ENCODE measurements at regions not wholly inside any gene's neighbourhood (a gene's known extent, or its start where the extent isn't known, plus 50 kb on each side); places are given as distances from the start of the nearest gene placed in this dataset.
"Not testable (repeated sequence)": the region's sequence is repeated elsewhere in the genome, so short reads cannot be mapped to it uniquely, and the experiment has no call there.

- no peaks in the 10 kb centered on the region for H3K4me1 ChIP-seq (ENCODE audit: low read length)
- no peak for DNase-seq
- no peaks in the 10 kb centered on the region for H3K27me3 ChIP-seq (ENCODE audit: low read length)
- H3K4me2 ChIP-seq (ENCODE audit: low read depth, low read length, poor library complexity, severe bottlenecking), result no peak overlapping the region
- H3K9me2 ChIP-seq (replicated peaks; ENCODE audit: insufficient read depth, low read length), result no peaks in the 10 kb centered on the region
- H3K4me3 ChIP-seq (ENCODE audit: low read length), result no peak overlapping the region
- H3K36me3 ChIP-seq (ENCODE audit: insufficient read depth, low read length), result no peaks in the 10 kb centered on the region
- no peak overlapping the region for H3K27ac ChIP-seq (ENCODE audit: low read length)
- H4K20me1 ChIP-seq (ENCODE audit: insufficient read depth, low read depth, low read length), result no peaks in the 10 kb centered on the region
- no peaks in the 10 kb centered on the region for H3K79me2 ChIP-seq (ENCODE audit: low read length)
- no peak overlapping the region for H2AFZ ChIP-seq (ENCODE audit: low read length)
- no peaks in the 10 kb centered on the region for H3K9me3 ChIP-seq (ENCODE audit: low read length)
- H3K9ac ChIP-seq (ENCODE audit: low read length), result no peak overlapping the region
Measured at GRCh38 chr15:77831986-77832385, 199.3 kb upstream of the LINGO1 start.

DNA sequence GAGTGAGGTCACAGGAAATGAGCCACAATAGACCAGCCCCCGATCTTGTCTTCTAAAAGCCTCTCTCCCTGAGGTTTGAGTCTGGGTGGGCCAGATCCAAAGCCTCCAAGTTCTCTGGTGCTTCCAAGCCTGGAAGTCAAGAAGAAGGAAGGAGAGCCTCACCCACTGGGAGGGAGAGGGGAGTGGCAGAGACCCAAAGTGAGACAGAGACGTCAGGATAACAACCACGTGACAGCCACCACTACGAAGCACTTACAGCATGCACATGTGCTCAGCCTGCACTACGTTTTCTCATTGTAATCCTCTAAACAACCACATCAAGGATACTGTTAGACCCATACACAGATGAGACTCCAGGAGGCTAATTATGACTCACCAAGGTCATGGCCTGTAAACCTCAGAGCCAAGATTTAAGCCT lies 197.3 kb upstream of the LINGO1 start:
- H3K27ac ChIP-seq (ENCODE audit: low read length), result no peak overlapping the region
- H3K4me3 ChIP-seq (ENCODE audit: low read length), result no peak overlapping the region
- no peaks in the 10 kb centered on the region for H3K4me1 ChIP-seq (ENCODE audit: low read length)
- no peaks in the 10 kb centered on the region for H3K9me3 ChIP-seq (ENCODE audit: low read length)
- H4K20me1 ChIP-seq (ENCODE audit: insufficient read depth, low read depth, low read length), result no peaks in the 10 kb centered on the region
- no peaks in the 10 kb centered on the region for H3K36me3 ChIP-seq (ENCODE audit: insufficient read depth, low read length)
- DNase-seq, result no peak
- no peaks in the 10 kb centered on the region for H3K79me2 ChIP-seq (ENCODE audit: low read length)
- no peaks in the 10 kb centered on the region for H3K9me2 ChIP-seq (replicated peaks; ENCODE audit: insufficient read depth, low read length)
- H3K27me3 ChIP-seq (ENCODE audit: low read length), result no peaks in the 10 kb centered on the region
- no peak overlapping the region for H3K9ac ChIP-seq (ENCODE audit: low read length)
- no peak overlapping the region for H3K4me2 ChIP-seq (ENCODE audit: low read depth, low read length, poor library complexity, severe bottlenecking)
- H2AFZ ChIP-seq (ENCODE audit: low read length), result no peak overlapping the region

DNA sequence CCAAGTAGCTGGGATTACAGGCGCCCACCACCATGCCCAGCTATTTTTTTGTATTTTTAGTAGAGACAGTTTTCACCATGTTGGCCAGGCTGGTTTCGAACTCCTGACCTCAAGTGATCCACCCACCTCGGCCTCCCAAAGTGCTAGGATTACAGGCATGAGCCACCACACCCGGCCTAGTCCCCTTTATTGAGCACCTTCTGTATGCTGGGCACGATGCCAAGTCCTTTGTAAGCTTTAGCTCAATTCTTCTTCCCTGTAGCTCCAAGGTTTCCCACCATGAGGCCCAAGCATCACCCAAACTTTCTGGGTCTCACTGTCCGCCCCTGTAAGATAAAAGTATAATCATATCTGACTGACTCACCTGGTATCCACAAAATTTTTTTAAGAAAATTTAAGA lies 196.6 kb upstream of the LINGO1 start:
- not testable (repeated sequence) for H3K79me2 ChIP-seq (ENCODE audit: low read length); H4K20me1 ChIP-seq (ENCODE audit: insufficient read depth, low read depth, low read length); DNase-seq; H3K36me3 ChIP-seq (ENCODE audit: insufficient read depth, low read length); H3K9me3 ChIP-seq (ENCODE audit: low read length); H3K9ac ChIP-seq (ENCODE audit: low read length); H3K4me1 ChIP-seq (ENCODE audit: low read length); H3K4me3 ChIP-seq (ENCODE audit: low read length); H3K27me3 ChIP-seq (ENCODE audit: low read length); H3K27ac ChIP-seq (ENCODE audit: low read length); H2AFZ ChIP-seq (ENCODE audit: low read length); H3K9me2 ChIP-seq (replicated peaks; ENCODE audit: insufficient read depth, low read length); H3K4me2 ChIP-seq (ENCODE audit: low read depth, low read length, poor library complexity, severe bottlenecking)

DNA sequence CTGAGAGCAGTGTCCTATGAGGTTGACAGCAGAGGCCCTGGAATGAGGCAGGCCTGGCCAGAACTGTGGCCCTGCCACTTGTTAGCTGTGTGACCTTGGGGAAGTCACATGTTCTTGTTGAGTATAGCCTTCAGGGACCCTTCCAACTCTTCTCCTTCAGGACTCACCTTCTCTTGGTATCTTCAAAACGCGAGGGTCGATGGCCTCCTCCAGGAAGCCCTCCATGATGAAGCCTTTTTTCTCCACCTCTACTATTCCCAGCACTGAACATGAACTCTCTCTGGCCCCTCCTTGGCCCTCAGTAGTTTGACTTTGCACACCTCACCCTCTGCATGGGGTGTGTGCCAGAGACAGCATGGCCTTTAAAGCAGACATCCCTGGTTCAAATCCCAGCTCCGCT lies 195.1 kb upstream of the LINGO1 start:
- Histone ChIP-seq H3K27ac (ENCODE audit: low read length) (no peak overlapping the region), H2AFZ (ENCODE audit: low read length) (no peak overlapping the region), H4K20me1 (ENCODE audit: insufficient read depth, low read depth, low read length) (no peaks in the 10 kb centered on the region), H3K4me3 (ENCODE audit: low read length) (no peak overlapping the region), H3K9me3 (ENCODE audit: low read length) (no peaks in the 10 kb centered on the region), H3K4me1 (ENCODE audit: low read length) (no peaks in the 10 kb centered on the region), H3K36me3 (ENCODE audit: insufficient read depth, low read length) (no peaks in the 10 kb centered on the region), H3K4me2 (ENCODE audit: low read depth, low read length, poor library complexity, severe bottlenecking) (no peak overlapping the region), H3K9ac (ENCODE audit: low read length) (no peak overlapping the region), H3K79me2 (ENCODE audit: low read length) (no peaks in the 10 kb centered on the region), H3K9me2 (replicated peaks; ENCODE audit: insufficient read depth, low read length) (no peaks in the 10 kb centered on the region), H3K27me3 (ENCODE audit: low read length) (no peaks in the 10 kb centered on the region)
- no peak for DNase-seq

DNA sequence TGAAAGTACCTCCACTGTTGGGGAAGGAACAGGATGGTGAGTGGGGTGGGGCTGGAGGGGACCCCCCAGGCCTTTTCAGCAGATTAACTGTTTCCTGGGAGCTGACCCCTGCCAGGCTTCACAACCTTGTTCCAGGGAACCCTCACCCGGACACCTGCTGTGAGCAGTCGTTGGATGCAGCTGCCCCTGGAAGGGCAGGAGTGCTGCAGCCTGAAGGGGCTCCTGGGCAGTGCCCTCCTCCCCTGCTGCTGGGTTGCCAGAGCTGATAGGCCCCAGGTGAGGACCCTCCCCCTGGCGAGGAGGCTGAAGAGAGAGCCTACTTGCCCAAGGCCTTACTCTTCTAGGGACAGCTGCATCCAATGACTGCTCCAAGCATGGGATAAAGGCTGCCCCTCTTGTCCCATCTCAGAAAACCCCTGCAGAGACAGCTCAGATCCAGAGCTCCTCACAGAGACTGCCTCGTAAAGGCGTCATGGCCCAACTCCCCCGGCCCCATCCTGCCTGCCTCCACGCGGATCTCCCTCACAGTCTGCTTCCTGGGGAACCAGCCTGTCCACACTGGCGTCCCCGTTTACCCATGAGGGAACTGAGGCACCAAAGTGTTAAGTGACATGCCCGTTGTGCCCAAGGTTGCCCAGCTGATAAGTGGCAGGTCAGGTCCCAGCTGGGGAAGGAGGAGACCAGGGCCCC lies 193.4 kb upstream of the LINGO1 start:
- no peaks in the 10 kb centered on the region for H3K36me3 ChIP-seq (ENCODE audit: insufficient read depth, low read length)
- no peak overlapping the region for H3K27ac ChIP-seq (ENCODE audit: low read length)
- no peak overlapping the region for H3K4me3 ChIP-seq (ENCODE audit: low read length)
- H4K20me1 ChIP-seq (ENCODE audit: insufficient read depth, low read depth, low read length), result no peaks in the 10 kb centered on the region
- no peaks in the 10 kb centered on the region for H3K79me2 ChIP-seq (ENCODE audit: low read length)
- no peak overlapping the region for H3K4me2 ChIP-seq (ENCODE audit: low read depth, low read length, poor library complexity, severe bottlenecking)
- H3K9ac ChIP-seq (ENCODE audit: low read length), result no peak overlapping the region
- no peaks in the 10 kb centered on the region for H3K4me1 ChIP-seq (ENCODE audit: low read length)
- H3K9me3 ChIP-seq (ENCODE audit: low read length), result no peaks in the 10 kb centered on the region
- no peak overlapping the region for H2AFZ ChIP-seq (ENCODE audit: low read length)
- H3K9me2 ChIP-seq (replicated peaks; ENCODE audit: insufficient read depth, low read length), result no peaks in the 10 kb centered on the region
- H3K27me3 ChIP-seq (ENCODE audit: low read length), result no peaks in the 10 kb centered on the region
- DNase-seq, result no peak

DNA sequence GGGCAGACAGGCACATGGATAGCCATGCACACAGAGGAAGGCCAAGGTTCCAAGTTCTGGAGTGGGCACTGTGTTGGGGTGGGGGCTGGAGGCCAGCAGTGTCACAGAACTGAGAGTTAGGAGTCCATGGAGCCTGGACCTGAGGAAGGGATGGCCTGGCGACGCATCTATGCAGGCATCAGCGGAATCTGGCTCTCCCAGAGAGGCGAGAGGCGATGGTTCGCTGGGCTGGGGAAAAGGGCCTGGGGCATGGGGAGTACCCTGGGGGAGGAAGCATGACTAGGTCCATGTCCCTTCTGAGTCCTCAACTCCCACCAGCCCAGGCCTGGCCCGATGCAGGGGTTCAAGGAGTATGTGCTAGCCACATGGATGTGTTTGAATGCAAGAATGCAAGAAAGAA lies 192.8 kb upstream of the LINGO1 start:
- no peak overlapping the region for H3K27ac ChIP-seq (ENCODE audit: low read length)

DNA sequence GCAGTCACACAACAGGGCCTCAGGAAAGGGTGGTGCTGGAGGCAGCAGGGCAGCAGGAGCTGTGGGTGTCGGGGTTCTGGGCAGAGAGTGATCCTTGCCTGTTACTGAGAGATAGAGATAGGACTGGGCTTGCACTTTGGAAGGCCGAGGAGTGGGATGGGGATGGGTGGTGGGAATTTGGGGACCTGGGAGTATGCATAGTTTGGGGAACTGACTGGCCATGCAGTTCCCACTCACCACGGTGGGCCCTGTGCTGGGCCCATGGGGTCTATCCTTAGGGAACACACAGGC lies 192.5 kb upstream of the LINGO1 start:
- Histone ChIP-seq H3K9me3 (ENCODE audit: low read length) (no peaks in the 10 kb centered on the region), H3K27ac (ENCODE audit: low read length) (no peak overlapping the region), H3K4me1 (ENCODE audit: low read length) (no peaks in the 10 kb centered on the region), H4K20me1 (ENCODE audit: insufficient read depth, low read depth, low read length) (no peaks in the 10 kb centered on the region), H3K79me2 (ENCODE audit: low read length) (no peaks in the 10 kb centered on the region), H3K9ac (ENCODE audit: low read length) (no peak overlapping the region), H2AFZ (ENCODE audit: low read length) (no peak overlapping the region), H3K4me3 (ENCODE audit: low read length) (no peak overlapping the region), H3K9me2 (replicated peaks; ENCODE audit: insufficient read depth, low read length) (no peaks in the 10 kb centered on the region), H3K4me2 (ENCODE audit: low read depth, low read length, poor library complexity, severe bottlenecking) (no peak overlapping the region), H3K27me3 (ENCODE audit: low read length) (no peaks in the 10 kb centered on the region), H3K36me3 (ENCODE audit: insufficient read depth, low read length) (no peaks in the 10 kb centered on the region)
- DNase-seq, result no peak

More for the DNA sequence above, 192.8 kb upstream of the LINGO1 start:
- no peak overlapping the region for H2AFZ ChIP-seq (ENCODE audit: low read length)
- no peak for DNase-seq
- no peaks in the 10 kb centered on the region for H3K36me3 ChIP-seq (ENCODE audit: insufficient read depth, low read length)
- no peaks in the 10 kb centered on the region for H3K27me3 ChIP-seq (ENCODE audit: low read length)
- H3K79me2 ChIP-seq (ENCODE audit: low read length), result no peaks in the 10 kb centered on the region
- H3K9me2 ChIP-seq (replicated peaks; ENCODE audit: insufficient read depth, low read length), result no peaks in the 10 kb centered on the region
- no peaks in the 10 kb centered on the region for H4K20me1 ChIP-seq (ENCODE audit: insufficient read depth, low read depth, low read length)
- H3K4me2 ChIP-seq (ENCODE audit: low read depth, low read length, poor library complexity, severe bottlenecking), result no peak overlapping the region
- no peaks in the 10 kb centered on the region for H3K4me1 ChIP-seq (ENCODE audit: low read length)
- H3K4me3 ChIP-seq (ENCODE audit: low read length), result no peak overlapping the region
- no peak overlapping the region for H3K9ac ChIP-seq (ENCODE audit: low read length)
- H3K9me3 ChIP-seq (ENCODE audit: low read length), result no peaks in the 10 kb centered on the region

DNA sequence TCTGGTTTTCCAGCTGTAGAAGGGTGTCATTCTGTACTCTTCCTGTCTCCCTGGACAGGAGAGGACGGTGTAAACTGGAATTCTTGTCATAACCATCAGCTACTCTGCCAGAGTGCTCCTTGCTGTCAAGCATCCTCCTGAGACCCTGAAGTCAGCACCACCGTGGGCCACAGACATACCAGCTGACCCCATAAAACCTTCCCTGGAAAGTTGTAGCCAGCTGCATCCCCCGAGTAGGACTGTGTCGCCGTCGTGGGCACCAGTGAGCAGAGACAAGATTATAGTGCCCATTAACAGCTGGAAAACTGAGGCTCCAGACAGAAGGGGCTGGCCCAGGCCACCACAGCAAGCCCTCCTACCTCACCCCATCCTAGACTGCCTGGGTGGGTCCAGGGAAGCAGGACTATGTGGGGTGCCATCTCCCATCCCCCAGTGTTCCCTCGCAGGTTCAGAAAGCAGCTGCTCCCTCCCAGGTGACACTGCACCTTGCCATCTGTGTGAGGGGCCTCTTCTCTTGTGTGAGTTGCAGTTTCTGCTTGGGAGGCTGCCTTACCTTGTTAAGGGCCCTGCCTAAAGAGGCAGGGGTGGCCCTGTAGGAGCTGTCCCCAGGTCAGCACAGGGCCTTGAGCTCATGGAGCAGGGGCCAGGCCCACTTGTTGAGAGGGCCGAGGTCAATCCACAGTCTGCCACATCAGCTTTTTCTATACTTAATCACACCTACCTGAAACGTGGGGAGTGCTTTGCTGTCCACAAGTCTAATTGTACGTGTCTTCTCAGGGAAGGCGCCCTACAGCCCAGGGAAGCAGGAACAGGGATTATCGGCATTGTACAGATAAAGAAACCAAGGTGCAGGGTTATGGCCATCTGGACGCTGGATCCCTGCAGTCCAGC lies 191.9 kb upstream of the LINGO1 start:
- H3K4me2 ChIP-seq (ENCODE audit: low read depth, low read length, poor library complexity, severe bottlenecking), result no peak overlapping the region
- no peak overlapping the region for H3K9ac ChIP-seq (ENCODE audit: low read length)
- no peaks in the 10 kb centered on the region for H3K36me3 ChIP-seq (ENCODE audit: insufficient read depth, low read length)
- no peaks in the 10 kb centered on the region for H3K9me2 ChIP-seq (replicated peaks; ENCODE audit: insufficient read depth, low read length)
- H3K79me2 ChIP-seq (ENCODE audit: low read length), result no peaks in the 10 kb centered on the region
- H3K27me3 ChIP-seq (ENCODE audit: low read length), result no peaks in the 10 kb centered on the region
- no peak overlapping the region for H2AFZ ChIP-seq (ENCODE audit: low read length)
- H3K4me3 ChIP-seq (ENCODE audit: low read length), result no peak overlapping the region
- H4K20me1 ChIP-seq (ENCODE audit: insufficient read depth, low read depth, low read length), result no peaks in the 10 kb centered on the region
- H3K27ac ChIP-seq (ENCODE audit: low read length), result no peak overlapping the region
- H3K9me3 ChIP-seq (ENCODE audit: low read length), result no peaks in the 10 kb centered on the region
- no peaks in the 10 kb centered on the region for H3K4me1 ChIP-seq (ENCODE audit: low read length)
- no peak for DNase-seq

Data from Karpas-422 (cell line).